IMR-90 (cell line): ENCODE measurements at regions not wholly inside any gene's neighbourhood (a gene's known extent, or its start where the extent isn't known, plus 50 kb on each side); places are given as distances from the start of the nearest gene placed in this dataset.

Experiments used
- ATAC-seq: fragments of 200-7000 bp; cut with Tn5 transposase; 2 replicates; pipeline ENCODE4 v1.9.1; 2020; ENCODE audit warnings: low read depth, mild to moderate bottlenecking, moderate library complexity
- BruUV-seq: library from RNA; stranded (reverse); fragments of 400-500 nt; replicated peaks from 2 replicates; lab custom pipeline; 2021; lab: Mats Ljungman, UMichigan
- CTCF ChIA-PET: fragments of 300-600 bp; formaldehyde crosslinking; extraction: SDS; loops from one replicate; lab custom pipeline; 2021; ENCODE audit warnings: antibody characterized with exemption; lab: Yijun Ruan, JAX
- POLR2A ChIA-PET: fragments of 300-600 bp; sonication (Branson Sonifier 250); formaldehyde crosslinking; loops from one replicate; lab custom pipeline; 2022; ENCODE audit warnings: antibody characterized with exemption; ENCODE audit not compliant: unreplicated experiment; lab: Charles Lee
- DNase-seq: peaks from one replicate; pipeline ENCODE4 v3.0.0; 2013
- H2AFZ ChIP-seq: replicated peaks from 2 replicates; pipeline ENCODE3; 2013; ENCODE audit warnings: low read length, mild to moderate bottlenecking; ENCODE audit not compliant: poor library complexity
- H2AK5ac ChIP-seq: 2 replicates; pipeline ENCODE4 v1.6.1; 2013; ENCODE audit warnings: low read depth, low read length, inconsistent platforms
- H2AK9ac ChIP-seq: replicated peaks from 2 replicates; pipeline ENCODE3; 2013; ENCODE audit warnings: mild to moderate bottlenecking, low read depth, low read length, moderate library complexity; ENCODE audit not compliant: poor library complexity
- H2BK120ac ChIP-seq: 2 replicates; pipeline ENCODE4 v1.6.1; 2013; ENCODE audit warnings: low read depth, low read length, inconsistent platforms
- H2BK15ac ChIP-seq: 3 replicates; pipeline ENCODE4 v1.6.1; 2013; ENCODE audit warnings: low read depth, low read length, inconsistent platforms
- H2BK20ac ChIP-seq: 2 replicates; pipeline ENCODE4 v1.6.1; 2013; ENCODE audit warnings: low read depth, mild to moderate bottlenecking, inconsistent platforms, low read length, moderate library complexity
- H2BK5ac ChIP-seq: 2 replicates; pipeline ENCODE4 v1.6.1; 2013; ENCODE audit warnings: mild to moderate bottlenecking, low read depth, low read length, inconsistent platforms; ENCODE audit not compliant: poor library complexity, severe bottlenecking
- H3K14ac ChIP-seq: replicated peaks from 2 replicates; pipeline ENCODE4 v1.6.1; 2013; ENCODE audit warnings: low read depth, low read length, inconsistent platforms
- H3K18ac ChIP-seq: 2 replicates; pipeline ENCODE4 v1.6.1; 2013; ENCODE audit warnings: low read depth, low read length, control low read depth
- H3K23ac ChIP-seq: 2 replicates; pipeline ENCODE4 v1.6.1; 2013; ENCODE audit warnings: low read depth, low read length, inconsistent platforms
- H3K27ac ChIP-seq: 2 replicates; pipeline ENCODE4 v1.5.1; 2013; ENCODE audit warnings: mild to moderate bottlenecking, control low read depth, low read length; ENCODE audit not compliant: insufficient read depth
- H3K27me3 ChIP-seq: 2 replicates; pipeline ENCODE4 v1.6.1; 2013; ENCODE audit warnings: low read length; ENCODE audit not compliant: control insufficient read depth, insufficient read depth
- H3K36me3 ChIP-seq: 2 replicates; pipeline ENCODE4 v1.6.1; 2013; ENCODE audit warnings: low read length, mixed read lengths; ENCODE audit not compliant: control insufficient read depth, insufficient read depth
- H3K4ac ChIP-seq: 2 replicates; pipeline ENCODE4 v1.6.1; 2013; ENCODE audit warnings: low read depth, low read length, inconsistent platforms
- H3K4me1 ChIP-seq: 2 replicates; pipeline ENCODE4 v1.6.1; 2013; ENCODE audit warnings: low read length, mixed read lengths; ENCODE audit not compliant: control insufficient read depth, insufficient read depth
- H3K4me2 ChIP-seq: 2 replicates; pipeline ENCODE4 v1.6.1; 2013; ENCODE audit warnings: low read depth, mild to moderate bottlenecking, control low read depth, low read length, moderate library complexity
- H3K4me3 ChIP-seq: 2 replicates; pipeline ENCODE4 v1.5.1; 2013; ENCODE audit warnings: low read depth, mild to moderate bottlenecking, control low read depth, low read length, moderate library complexity; ENCODE audit not compliant: insufficient read depth
- H3K56ac ChIP-seq: 2 replicates; pipeline ENCODE4 v1.6.1; 2013; ENCODE audit warnings: low read length, inconsistent platforms; ENCODE audit not compliant: insufficient read depth; ENCODE audit errors: extremely low read depth
- H3K79me1 ChIP-seq, 2 experiments: 2 replicates each; pipeline ENCODE4 v1.6.1; 2013; ENCODE audit warnings: low read length in 2 of 2, inconsistent platforms in 1 of 2, low read depth in 1 of 2
- H3K9ac ChIP-seq: 2 replicates; pipeline ENCODE4 v1.6.1; 2013; ENCODE audit warnings: low read depth, low read length, control low read depth
- H3K9me1 ChIP-seq: 2 replicates; pipeline ENCODE4 v1.6.1; 2013; ENCODE audit warnings: low read length, inconsistent platforms; ENCODE audit not compliant: insufficient read depth
- H3K9me3 ChIP-seq: 2 replicates; pipeline ENCODE4 v1.6.1; 2013; ENCODE audit warnings: low read length; ENCODE audit not compliant: control insufficient read depth, insufficient read depth
- H4K20me1 ChIP-seq: 2 replicates; pipeline ENCODE4 v1.6.1; 2013; ENCODE audit warnings: low read length, inconsistent platforms; ENCODE audit not compliant: insufficient read depth
- H4K5ac ChIP-seq: 2 replicates; pipeline ENCODE4 v1.6.1; 2013; ENCODE audit warnings: mild to moderate bottlenecking, low read depth, low read length, control low read depth
- H4K8ac ChIP-seq, 2 experiments: 2 replicates each; pipeline ENCODE4 v1.6.1; 2013; ENCODE audit warnings: low read depth in 2 of 2, low read length in 2 of 2, control low read depth in 1 of 2, inconsistent platforms in 1 of 2
- H4K91ac ChIP-seq: 2 replicates; pipeline ENCODE4 v1.6.1; 2013; ENCODE audit warnings: low read depth, low read length, inconsistent platforms; ENCODE audit not compliant: insufficient read depth
- CHD1 ChIP-seq: IDR thresholded peaks from 2 replicates; pipeline ENCODE4 v1.6.1; 2012; ENCODE audit warnings: low read depth, low read length, improper control_type of control experiment
- FOS ChIP-seq: fragments of 150-350 bp; IDR thresholded peaks from 2 replicates; pipeline ENCODE4 v1.6.1; 2016; ENCODE audit warnings: low read depth, low read length
- MXI1 ChIP-seq: IDR thresholded peaks from 2 replicates; pipeline ENCODE4 v1.6.1; 2012; ENCODE audit warnings: low read depth, mild to moderate bottlenecking, low read length, moderate library complexity, borderline replicate concordance
- POLR2A ChIP-seq: IDR thresholded peaks from 2 replicates; pipeline ENCODE4 v1.6.1; 2012; ENCODE audit warnings: mild to moderate bottlenecking, low read depth, low read length
- RAD21 ChIP-seq: IDR thresholded peaks from 2 replicates; pipeline ENCODE4 v1.6.1; 2012; ENCODE audit warnings: low read length, improper control_type of control experiment
- RCOR1 ChIP-seq: IDR thresholded peaks from 2 replicates; pipeline ENCODE4 v1.6.1; 2012; ENCODE audit warnings: mild to moderate bottlenecking, low read length, improper control_type of control experiment; ENCODE audit not compliant: insufficient replicate concordance
- WGBS, 2 experiments: methylation state at CpG; one replicate each; pipeline versions ENCODE4 v1.1.5 to v1.1.7; 2013; ENCODE audit warnings: missing lambda C conversion rate in 2 of 2; ENCODE audit not compliant: insufficient read length in 1 of 2; ENCODE audit errors: extremely low coverage in 2 of 2; 5-methylcytosine and 5-hydroxymethylcytosine counted together
- dilution Hi-C: fragments of 300-500 bp; cut with HindIII; formaldehyde crosslinking; loops from one replicate; pipeline ENCODE4 v1.14.3; 2018; ENCODE audit warnings: low sequenced_read_pairs; ENCODE audit not compliant: unreplicated experiment
- in situ Hi-C: fragments of 300-500 bp; cut with MboI; formaldehyde crosslinking; loops from 3 replicates; pipeline ENCODE4 v1.14.3; 2019; ENCODE audit warnings: low sequenced_read_pairs, inconsistent platforms, mixed read lengths
- intact Hi-C: fragments of 100-400 bp; cut with micrococcal nuclease; formaldehyde crosslinking; loops from 2 replicates; pipeline ENCODE4 v1.10.0; 2022
- TF ChIP-seq, protein P1 (sequence below): conservative IDR thresholded peaks from 2 replicates; pipeline ENCODE4 v1.5.1; 2012; ENCODE audit warnings: mild to moderate bottlenecking, low read depth, low read length, improper control_type of control experiment
- TF ChIP-seq, protein P2 (sequence below): fragments of 150-350 bp; IDR thresholded peaks from 2 replicates; pipeline ENCODE4 v1.6.1; 2016; ENCODE audit warnings: low read depth, mild to moderate bottlenecking, low read length, moderate library complexity, borderline replicate concordance

DNA sequence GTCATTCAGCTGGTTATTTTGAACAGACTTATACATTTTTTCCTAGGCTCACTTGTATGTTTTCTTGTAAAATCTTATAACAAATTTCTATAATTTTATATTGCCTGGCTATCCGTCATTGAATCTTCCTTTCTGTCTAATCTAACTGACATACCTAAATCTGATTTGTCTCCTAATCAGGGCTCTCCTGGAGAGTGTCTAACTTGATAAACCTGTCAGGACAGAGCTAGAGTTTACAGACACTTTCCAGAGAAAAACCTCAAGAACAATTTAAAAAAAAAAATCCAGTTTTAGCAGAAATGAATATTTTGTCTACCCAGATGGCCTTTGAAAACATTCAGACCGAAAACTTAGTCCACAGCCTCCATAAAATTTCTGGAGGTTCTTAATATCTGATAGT is 1305.8 kb downstream of the ROBO1 start:
- Histone ChIP-seq H4K91ac (no peak overlapping the region), H2BK120ac (no peak overlapping the region), H3K4me1 (no peaks in the 10 kb centered on the region), H3K9me3 (no peaks in the 10 kb centered on the region), H3K9ac (no peak overlapping the region), H3K23ac (no peak overlapping the region), H2BK15ac (no peak overlapping the region), H3K56ac (no peak overlapping the region), H4K5ac (no peak overlapping the region), H3K9me1 (no peaks in the 10 kb centered on the region), H3K4ac (no peak overlapping the region), H3K4me3 (no peak overlapping the region), H3K14ac (no peak overlapping the region), H4K20me1 (no peaks in the 10 kb centered on the region), H3K79me1 (no peaks in the 10 kb centered on the region), H3K36me3 (no peaks in the 10 kb centered on the region), H2AK9ac (no peak overlapping the region), H2AFZ (no peak overlapping the region), H4K8ac (no peak overlapping the region), H2AK5ac (no peak overlapping the region), H3K4me2 (no peak overlapping the region), H3K27me3 (no peaks in the 10 kb centered on the region), H3K27ac (no peak overlapping the region), H2BK5ac (no peak overlapping the region), H2BK20ac (no peak overlapping the region), H3K18ac (no peak overlapping the region)
- no CpG with 5 or more reads among the region's 2 CpGs for WGBS, 2 experiments
- in situ Hi-C loops (no loop called here), dilution Hi-C loops (no loop called here), intact Hi-C loops (no loop called here)
- ATAC-seq (no peak), DNase-seq (no peak)
- BruUV-seq, result no TSS peak
- ChIA-PET CTCF (no interaction called here), POLR2A (no interaction called here)
- TF ChIP-seq POLR2A, result no peak
- no peak for TF ChIP-seq FOS
- no peak for TF ChIP-seq RAD21
- no peak for TF ChIP-seq RCOR1
- TF ChIP-seq CHD1, result no peak
- TF ChIP-seq, protein P1, sequence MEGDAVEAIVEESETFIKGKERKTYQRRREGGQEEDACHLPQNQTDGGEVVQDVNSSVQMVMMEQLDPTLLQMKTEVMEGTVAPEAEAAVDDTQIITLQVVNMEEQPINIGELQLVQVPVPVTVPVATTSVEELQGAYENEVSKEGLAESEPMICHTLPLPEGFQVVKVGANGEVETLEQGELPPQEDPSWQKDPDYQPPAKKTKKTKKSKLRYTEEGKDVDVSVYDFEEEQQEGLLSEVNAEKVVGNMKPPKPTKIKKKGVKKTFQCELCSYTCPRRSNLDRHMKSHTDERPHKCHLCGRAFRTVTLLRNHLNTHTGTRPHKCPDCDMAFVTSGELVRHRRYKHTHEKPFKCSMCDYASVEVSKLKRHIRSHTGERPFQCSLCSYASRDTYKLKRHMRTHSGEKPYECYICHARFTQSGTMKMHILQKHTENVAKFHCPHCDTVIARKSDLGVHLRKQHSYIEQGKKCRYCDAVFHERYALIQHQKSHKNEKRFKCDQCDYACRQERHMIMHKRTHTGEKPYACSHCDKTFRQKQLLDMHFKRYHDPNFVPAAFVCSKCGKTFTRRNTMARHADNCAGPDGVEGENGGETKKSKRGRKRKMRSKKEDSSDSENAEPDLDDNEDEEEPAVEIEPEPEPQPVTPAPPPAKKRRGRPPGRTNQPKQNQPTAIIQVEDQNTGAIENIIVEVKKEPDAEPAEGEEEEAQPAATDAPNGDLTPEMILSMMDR, result no peak
- TF ChIP-seq MXI1, result no peak
- TF ChIP-seq, protein P2, sequence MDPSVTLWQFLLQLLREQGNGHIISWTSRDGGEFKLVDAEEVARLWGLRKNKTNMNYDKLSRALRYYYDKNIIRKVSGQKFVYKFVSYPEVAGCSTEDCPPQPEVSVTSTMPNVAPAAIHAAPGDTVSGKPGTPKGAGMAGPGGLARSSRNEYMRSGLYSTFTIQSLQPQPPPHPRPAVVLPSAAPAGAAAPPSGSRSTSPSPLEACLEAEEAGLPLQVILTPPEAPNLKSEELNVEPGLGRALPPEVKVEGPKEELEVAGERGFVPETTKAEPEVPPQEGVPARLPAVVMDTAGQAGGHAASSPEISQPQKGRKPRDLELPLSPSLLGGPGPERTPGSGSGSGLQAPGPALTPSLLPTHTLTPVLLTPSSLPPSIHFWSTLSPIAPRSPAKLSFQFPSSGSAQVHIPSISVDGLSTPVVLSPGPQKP, result no peak
